HG03565 (cell line): ENCODE measurements at regions not wholly inside any gene's neighbourhood (a gene's known extent, or its start where the extent isn't known, plus 50 kb on each side); places are given as distances from the start of the nearest gene placed in this dataset.

Experiments
- ATAC-seq: cut with Tn5 transposase; IDR thresholded peaks from one replicate; pipeline ENCODE4 v1.9.1; 2021; ENCODE audit warnings: mild to moderate bottlenecking, moderate library complexity; ENCODE audit not compliant: unreplicated experiment

DNA sequence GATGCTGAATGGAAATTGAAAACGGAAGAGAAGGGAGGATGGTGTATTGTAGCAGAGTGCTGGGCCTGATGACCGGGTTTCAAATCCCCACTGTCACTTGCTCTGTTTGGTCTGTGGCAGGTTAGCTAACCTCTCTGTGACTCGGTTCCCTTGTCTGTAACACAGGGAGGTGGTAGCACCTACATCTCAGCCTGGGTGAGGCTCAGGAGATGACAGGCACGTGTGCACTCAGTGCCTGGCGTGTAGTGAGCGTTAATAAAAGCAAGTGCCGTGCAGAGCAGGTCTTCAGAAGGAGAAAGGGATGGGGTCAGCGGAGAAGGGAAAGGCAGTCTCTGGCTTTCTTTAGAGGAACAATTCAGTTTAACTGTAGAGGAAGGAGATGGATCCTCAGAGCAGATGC is 125.5 kb upstream of the SMIM21 start:
- ATAC-seq: no peak

DNA sequence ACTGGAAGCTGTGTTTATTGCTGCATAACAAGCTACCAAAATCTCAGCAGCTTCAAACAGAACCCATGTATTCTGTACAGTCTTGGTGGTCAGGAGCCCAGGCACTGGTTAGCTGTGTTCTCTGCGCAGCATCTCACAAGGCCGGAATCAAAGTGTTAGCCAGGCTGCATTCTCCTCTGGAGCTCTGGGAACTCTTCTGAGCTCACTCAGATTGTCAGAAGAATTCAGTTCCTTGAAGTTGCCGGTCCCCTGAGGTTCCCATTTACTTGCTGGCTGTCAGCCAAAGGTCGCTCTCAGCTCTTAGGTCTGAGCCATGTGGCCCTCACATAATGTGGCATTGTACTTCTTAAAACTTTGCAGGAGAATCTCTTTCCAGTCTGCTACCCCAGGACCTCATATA is 123.6 kb upstream of the SMIM21 start:
- ATAC-seq: no peak

DNA sequence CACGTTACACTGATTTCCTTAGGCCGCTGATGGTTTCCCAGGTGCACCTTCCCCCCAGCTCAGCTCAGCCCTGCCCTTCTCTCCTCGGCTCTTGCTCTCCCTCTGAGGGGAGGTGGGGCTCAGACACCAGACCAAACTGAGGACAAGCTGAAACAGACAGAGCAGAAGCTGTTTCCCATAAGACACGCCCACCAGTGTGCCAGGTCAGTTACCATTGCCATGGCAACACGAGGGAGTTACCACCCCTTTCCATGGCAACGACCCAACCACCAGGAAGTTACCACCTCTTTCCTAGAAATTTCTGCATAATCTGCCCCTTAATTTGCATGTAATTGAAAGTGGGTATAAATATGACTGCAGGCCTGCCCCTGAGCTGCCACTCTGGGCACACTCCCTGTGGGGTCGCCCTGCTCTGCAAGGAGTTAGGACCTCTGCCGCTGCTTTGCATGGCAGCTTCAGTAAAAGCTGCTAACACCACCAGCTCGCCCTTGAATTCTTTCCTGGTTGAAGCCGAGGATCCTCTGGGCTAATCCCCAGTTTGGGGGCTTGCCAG is 120.9 kb upstream of the SMIM21 start:
- no peak for ATAC-seq

GRCh38 chr18:75546964-75547363 is 119.5 kb upstream of the SMIM21 start:
- no peak for ATAC-seq

- ATAC-seq: no peak
Observed at GRCh38 chr18:75545189-75545588, 117.7 kb upstream of the SMIM21 start.

GRCh38 chr18:75544496-75544895 is 117.0 kb upstream of the SMIM21 start:
- ATAC-seq: no peak

DNA sequence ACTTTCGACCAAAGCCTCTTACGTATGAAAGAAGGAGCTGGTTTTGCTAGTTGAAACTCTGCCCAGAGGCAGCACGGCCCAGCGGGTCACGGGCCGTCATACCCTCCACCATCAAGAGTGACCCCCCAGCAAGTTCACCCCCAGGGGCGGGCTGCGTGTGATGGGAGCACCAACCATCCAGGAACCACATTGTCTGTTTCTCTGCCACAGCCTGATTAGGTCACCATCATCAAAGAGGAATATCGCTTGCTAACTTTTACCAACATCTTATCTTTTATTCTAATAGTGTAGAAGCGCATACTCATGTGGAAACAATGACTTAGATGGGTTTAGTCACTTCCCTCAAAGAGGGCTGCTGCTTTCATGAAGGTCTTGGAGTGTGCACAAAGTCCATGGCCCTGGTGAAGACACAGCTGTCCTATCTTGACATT is 116.6 kb upstream of the SMIM21 start:
- no peak for ATAC-seq

DNA sequence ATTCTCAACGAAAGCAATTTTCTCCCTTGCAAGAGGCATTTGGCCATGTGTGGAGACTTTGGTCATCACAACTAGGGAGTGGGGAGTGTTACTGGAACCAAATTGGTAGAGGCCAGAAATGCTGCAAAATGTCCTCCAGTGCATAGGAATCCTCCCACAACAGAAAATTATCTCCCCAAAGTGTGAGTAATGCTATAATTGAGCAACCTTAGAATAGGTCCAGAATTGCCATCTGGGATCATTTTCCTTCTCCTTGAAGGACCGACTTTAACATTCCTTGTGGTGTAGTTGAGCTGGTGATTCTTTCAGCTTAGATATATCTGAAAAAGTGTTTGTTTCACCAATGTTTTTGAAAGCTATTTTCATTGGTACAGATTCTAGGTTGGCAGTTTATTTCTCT is 111.2 kb upstream of the SMIM21 start:
- no peak for ATAC-seq

DNA sequence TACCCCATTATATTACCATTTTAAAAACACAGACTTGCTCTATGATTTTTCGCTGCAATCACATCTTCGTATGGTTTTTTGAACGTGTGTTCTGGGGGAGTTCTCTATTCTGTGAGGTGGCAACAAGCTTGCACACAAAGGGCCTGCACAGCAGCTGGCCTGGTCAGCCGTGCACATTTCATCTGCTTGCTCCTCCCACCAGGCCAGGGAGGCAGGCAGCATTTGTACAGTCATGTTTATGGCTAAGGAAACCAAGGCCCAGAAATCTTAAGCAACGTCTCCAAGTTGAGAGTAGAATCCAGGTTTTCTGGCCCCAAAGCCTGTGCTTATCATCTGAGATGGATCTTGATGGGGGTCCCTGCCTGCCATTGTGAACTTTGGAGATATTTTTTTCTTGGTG is 106.4 kb upstream of the SMIM21 start:
- no peak for ATAC-seq

- no peak for ATAC-seq
Observed at GRCh38 chr18:75533209-75533608, 105.7 kb upstream of the SMIM21 start.

- ATAC-seq: no peak
Observed at GRCh38 chr18:75531851-75532459, 104.5 kb upstream of the SMIM21 start.

DNA sequence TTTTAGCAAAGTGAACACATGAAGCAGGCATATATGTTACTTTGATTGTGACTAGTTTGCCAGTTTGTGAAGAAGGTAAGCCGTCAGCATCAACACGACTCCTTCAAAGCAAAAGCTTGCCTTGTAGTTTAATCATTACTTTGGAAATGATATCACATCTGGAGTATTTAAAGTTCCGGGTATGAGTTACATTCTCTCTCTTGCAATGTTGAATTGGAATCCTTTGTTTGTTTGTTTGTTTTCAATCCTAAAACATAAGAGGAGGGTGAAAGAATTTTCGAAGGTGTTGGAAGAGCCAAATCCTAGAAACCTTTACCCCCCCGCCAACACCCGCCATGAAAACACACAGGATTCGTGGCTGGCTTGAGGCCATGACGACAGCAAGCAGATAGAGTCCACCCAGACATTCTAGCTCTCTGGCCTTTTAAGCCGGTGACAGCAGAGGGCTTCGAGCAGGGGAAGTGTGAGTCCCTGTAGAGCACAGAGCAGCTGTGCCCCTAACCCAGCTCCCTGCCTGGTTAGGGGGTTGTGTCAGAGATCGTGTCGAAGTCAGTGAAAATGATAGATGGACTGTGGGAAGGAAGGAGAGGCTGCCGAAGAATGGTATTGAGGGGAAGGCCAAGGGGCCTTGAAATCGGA is 103.8 kb upstream of the SMIM21 start:
- no peak for ATAC-seq

- ATAC-seq: no peak
Observed at GRCh38 chr18:75530566-75531211, 103.2 kb upstream of the SMIM21 start.

- ATAC-seq: no peak
Observed at GRCh38 chr18:75530118-75530517, 102.6 kb upstream of the SMIM21 start.

- no peak for ATAC-seq
Observed at GRCh38 chr18:75529394-75529793, 101.9 kb upstream of the SMIM21 start.

GRCh38 chr18:75527848-75528685 is 100.6 kb upstream of the SMIM21 start:
- ATAC-seq: no peak

GRCh38 chr18:75526038-75526437 is 98.5 kb upstream of the SMIM21 start:
- ATAC-seq: no peak

GRCh38 chr18:75525331-75525730 is 97.8 kb upstream of the SMIM21 start:
- ATAC-seq: no peak

GRCh38 chr18:75524841-75525240 is 97.3 kb upstream of the SMIM21 start:
- no peak for ATAC-seq

DNA sequence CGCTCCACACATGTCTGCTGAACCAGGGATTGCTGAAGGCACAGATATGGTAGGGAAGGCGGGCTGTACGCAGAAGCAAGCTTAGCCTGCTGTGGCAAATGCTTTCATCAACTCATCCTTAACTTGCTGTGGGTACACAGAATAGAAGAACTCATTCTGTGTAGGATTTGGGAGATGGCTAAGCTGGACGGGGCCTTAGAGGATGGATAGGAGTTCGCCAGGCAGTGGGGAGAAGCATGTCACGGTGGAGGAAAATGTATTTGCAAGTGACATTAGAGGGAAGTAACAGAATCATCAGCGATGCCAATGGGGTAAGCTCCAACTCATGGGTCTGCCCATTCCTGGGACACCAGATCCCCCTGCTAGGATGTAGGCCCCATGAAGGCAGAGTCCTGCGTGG is 96.7 kb upstream of the SMIM21 start:
- ATAC-seq: no peak

GRCh38 chr18:75521816-75522215 is 94.3 kb upstream of the SMIM21 start:
- ATAC-seq: no peak
